Mononuclear cell (primary cell): ENCODE measurements at regions not wholly inside any gene's neighbourhood (a gene's known extent, or its start where the extent isn't known, plus 50 kb on each side); places are given as distances from the start of the nearest gene placed in this dataset.

Experiments used
- H3K27me3 ChIP-seq: 2 replicates; pipeline ENCODE4 v1.6.0; 2011; ENCODE audit warnings: low read length, control low read depth; ENCODE audit not compliant: insufficient read depth
- H3K4me1 ChIP-seq: 2 replicates; pipeline ENCODE4 v1.5.1; 2011; ENCODE audit warnings: mild to moderate bottlenecking, low read length, control low read depth; ENCODE audit not compliant: insufficient read depth
- H3K4me3 ChIP-seq: 2 replicates; pipeline ENCODE4 v1.5.1; 2011; ENCODE audit warnings: mild to moderate bottlenecking, low read length, moderate library complexity
- H3K9me3 ChIP-seq: 2 replicates; pipeline ENCODE4 v1.5.1; 2011; ENCODE audit warnings: low read depth, mild to moderate bottlenecking, control low read depth, low read length

DNA sequence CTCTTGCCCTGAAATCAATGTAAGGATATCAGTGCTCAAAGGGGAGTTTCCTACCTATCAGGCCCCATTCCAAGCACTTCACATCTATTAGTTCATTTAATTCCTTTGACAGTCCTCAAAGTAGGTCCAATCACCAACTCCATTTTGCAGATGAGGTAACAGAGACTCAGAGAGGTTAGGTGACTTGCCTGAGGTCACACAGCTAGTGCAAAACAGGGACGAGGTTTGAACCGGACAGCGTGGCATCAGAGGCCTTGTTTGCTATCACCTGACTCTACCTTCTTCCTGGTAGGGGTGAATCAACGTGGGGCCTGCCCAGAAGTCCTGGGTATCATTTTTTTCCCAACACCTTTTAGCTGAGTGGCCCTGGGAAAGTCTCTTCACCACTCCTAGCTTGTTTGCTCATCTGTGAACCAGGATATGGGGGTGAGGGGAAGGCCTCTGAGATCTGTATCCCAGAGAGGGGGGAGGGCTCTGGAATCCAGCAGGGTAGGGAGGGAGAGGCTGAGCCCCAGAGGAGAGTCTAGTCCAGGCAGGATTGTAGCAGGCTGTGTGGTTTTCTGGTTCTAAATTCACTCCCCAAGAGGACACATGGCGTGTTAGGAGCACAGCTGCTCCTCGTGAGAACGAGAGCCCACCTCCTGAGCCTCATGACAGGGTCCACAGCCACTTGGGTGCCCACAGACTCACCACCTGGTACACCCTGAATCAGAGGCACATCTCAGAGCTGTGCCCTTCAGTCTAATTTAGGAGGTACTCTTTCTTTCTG is 174.7 kb downstream of the MN1 start:
- H3K4me1 ChIP-seq, result no peaks in the 10 kb centered on the region
- no peaks in the 10 kb centered on the region for H3K9me3 ChIP-seq
- H3K27me3 ChIP-seq, result no peaks in the 10 kb centered on the region
- H3K4me3 ChIP-seq, result no peak overlapping the region

DNA sequence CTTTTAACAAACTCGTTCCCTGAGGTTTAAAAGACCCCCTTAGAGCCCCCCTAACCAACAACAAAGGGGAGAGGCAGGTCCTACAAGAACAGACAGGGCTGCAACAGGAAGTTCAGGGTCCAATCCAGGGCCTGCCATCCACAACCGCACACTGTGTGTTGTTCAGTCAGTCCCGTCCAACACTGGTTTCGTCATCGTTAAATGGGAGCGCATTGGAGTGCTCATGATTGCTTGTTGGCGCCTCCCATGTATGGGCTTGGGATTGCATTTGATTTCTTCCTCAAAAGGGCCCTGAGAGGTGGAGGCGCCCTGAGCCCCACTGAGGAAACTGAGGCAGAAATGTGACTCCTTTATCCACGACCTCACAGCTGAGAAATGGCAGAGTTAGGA is 174.1 kb downstream of the MN1 start:
- Histone ChIP-seq H3K4me1 (no peaks in the 10 kb centered on the region), H3K9me3 (no peaks in the 10 kb centered on the region), H3K27me3 (no peaks in the 10 kb centered on the region), H3K4me3 (no peak overlapping the region)

- H3K27me3 ChIP-seq, result no peaks in the 10 kb centered on the region
- H3K4me3 ChIP-seq, result no peak overlapping the region
Observed at GRCh38 chr22:27627901-27628300, 173.7 kb downstream of the MN1 start.

DNA sequence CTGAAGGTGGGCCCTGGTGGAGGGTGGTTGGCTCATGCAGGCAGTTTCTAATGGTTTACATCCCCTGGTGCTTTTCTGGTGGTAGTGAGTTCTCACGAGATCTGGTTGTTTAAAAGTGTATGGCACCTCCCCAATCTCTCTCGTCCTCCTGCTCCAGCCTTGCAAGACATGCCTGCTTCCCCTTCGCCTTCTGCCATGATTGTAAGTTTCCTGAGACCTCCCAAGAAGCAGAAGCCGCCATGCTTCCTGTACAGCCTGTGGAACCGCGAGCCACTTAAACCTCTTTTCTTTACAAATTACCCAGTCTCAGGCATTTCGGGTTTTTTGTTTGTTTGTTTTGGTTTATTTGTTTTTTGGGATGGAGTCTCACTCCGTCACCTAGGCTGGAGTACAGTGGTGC is 173.2 kb downstream of the MN1 start:
- H3K27me3 ChIP-seq, result no peaks in the 10 kb centered on the region
- no peaks in the 10 kb centered on the region for H3K4me1 ChIP-seq
- no peak overlapping the region for H3K4me3 ChIP-seq
- H3K9me3 ChIP-seq, result no peaks in the 10 kb centered on the region

More at GRCh38 chr22:27627901-27628300, 173.7 kb downstream of the MN1 start:
- Histone ChIP-seq H3K4me1 (no peaks in the 10 kb centered on the region), H3K9me3 (no peaks in the 10 kb centered on the region)

DNA sequence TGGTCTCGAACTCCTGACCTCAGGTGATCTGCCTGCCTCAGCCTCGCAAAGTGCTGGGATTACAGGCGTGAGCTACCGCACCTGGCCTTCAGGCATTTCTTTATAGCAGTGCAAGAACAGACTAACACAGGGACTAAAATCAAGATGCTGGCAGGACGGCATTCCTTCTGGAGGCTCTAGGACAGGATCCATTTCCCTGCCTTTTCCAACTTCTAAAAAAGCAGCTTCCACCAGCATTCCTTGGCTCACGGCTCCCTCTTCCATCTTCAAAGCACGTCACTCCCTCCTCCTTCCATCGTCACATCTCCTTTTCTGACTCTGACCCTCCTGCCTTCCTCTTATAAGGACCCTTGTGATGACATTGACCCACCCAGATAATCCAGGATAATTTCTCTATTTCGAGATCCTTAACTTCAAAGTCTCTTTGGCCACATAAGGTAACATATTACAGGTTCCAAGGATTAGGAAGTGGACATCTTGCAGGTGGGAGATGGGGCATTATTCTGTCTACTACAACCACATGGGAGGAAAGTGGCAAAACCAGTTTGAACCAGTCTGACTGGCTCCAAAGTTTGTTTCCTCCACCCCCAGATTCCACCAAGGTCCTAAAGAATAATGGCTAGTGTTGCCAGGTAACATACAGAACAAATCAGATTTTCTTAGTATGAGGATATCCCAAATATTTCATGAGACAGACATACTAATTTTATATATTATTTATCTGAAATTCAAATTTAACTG is 172.5 kb downstream of the MN1 start:
- Histone ChIP-seq H3K9me3 (no peaks in the 10 kb centered on the region), H3K27me3 (no peaks in the 10 kb centered on the region), H3K4me3 (no peak overlapping the region), H3K4me1 (no peaks in the 10 kb centered on the region)

GRCh38 chr22:27629908-27630673 is 171.5 kb downstream of the MN1 start:
- Histone ChIP-seq H3K4me3 (no peak overlapping the region), H3K9me3 (no peaks in the 10 kb centered on the region), H3K27me3 (no peaks in the 10 kb centered on the region), H3K4me1 (no peaks in the 10 kb centered on the region)

DNA sequence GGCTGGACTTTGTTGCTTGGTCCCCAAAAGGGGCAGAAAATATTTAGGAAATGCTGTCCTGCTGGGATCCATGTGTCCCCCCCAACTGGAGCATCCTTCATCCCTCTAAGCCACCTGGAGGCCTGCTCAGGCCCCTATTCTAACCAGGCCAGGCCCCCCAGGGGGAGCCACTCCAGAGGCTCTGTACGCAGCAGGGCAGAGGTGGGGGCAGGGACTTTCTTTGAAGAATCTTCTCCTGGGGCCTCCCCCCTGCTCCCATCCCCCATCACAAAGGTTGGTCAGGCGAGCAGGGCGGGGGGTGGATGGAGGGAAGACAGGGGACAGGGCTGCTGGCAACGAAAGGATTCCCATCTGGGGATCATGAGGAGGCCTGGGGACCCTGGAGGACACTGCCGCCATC is 170.8 kb downstream of the MN1 start:
- Histone ChIP-seq H3K27me3 (no peaks in the 10 kb centered on the region), H3K4me1 (no peaks in the 10 kb centered on the region), H3K9me3 (no peaks in the 10 kb centered on the region), H3K4me3 (no peak overlapping the region)

DNA sequence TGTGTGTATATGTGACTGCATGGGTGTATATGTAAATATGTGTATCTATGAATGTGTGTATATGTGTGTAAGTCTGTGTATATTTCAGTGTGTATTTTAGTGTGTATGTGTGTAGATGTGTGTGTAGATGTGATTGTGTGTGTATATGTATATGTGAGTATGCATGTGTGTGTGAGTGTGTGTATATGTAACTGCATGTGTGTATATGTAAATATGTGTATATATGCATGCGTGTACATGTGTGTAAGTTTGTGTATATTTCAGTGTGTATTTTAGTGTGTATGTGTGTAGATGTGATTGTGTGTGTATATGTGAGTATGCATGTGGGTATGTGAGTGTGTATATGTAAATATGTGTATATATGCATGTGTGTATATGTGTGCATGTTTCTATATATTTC is 169.9 kb downstream of the MN1 start:
- Histone ChIP-seq H3K27me3 (no peaks in the 10 kb centered on the region), H3K9me3 (no peaks in the 10 kb centered on the region), H3K4me3 (no peak overlapping the region), H3K4me1 (no peaks in the 10 kb centered on the region)

- no peaks in the 10 kb centered on the region for H3K27me3 ChIP-seq
- H3K4me1 ChIP-seq, result no peaks in the 10 kb centered on the region
- H3K4me3 ChIP-seq, result no peak overlapping the region
- no peaks in the 10 kb centered on the region for H3K9me3 ChIP-seq
Observed at GRCh38 chr22:27632451-27633295, 168.9 kb downstream of the MN1 start.

GRCh38 chr22:27633296-27633871 is 168.2 kb downstream of the MN1 start:
- H3K27me3 ChIP-seq, result no peaks in the 10 kb centered on the region
- no peak overlapping the region for H3K4me3 ChIP-seq
- H3K4me1 ChIP-seq, result no peaks in the 10 kb centered on the region

GRCh38 chr22:27634043-27634740 is 167.4 kb downstream of the MN1 start:
- Histone ChIP-seq H3K9me3 (no peaks in the 10 kb centered on the region), H3K4me3 (no peak overlapping the region), H3K27me3 (no peaks in the 10 kb centered on the region), H3K4me1 (no peaks in the 10 kb centered on the region)

More at GRCh38 chr22:27633296-27633871, 168.2 kb downstream of the MN1 start:
- no peaks in the 10 kb centered on the region for H3K9me3 ChIP-seq

DNA sequence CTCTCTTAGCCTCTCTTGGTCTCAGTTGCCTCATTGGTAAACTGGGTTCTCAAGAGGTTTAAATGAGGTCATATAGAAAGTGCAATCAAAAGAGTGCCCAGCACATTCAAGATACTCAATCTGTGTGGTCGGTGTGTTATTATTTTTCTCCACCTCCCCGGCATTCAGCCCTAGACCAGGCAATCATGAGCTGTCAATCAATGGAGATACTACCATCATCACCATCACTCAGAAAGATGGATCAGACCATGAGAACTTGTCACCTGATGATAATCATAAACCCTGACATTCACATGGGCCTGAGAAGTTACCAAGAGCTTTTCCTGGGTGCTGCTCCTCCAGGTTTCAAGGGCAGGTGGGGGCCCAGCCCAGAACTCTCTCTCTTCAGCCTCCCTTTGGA is 166.1 kb downstream of the MN1 start:
- Histone ChIP-seq H3K9me3 (no peaks in the 10 kb centered on the region), H3K4me3 (no peak overlapping the region), H3K4me1 (no peaks in the 10 kb centered on the region), H3K27me3 (no peaks in the 10 kb centered on the region)

DNA sequence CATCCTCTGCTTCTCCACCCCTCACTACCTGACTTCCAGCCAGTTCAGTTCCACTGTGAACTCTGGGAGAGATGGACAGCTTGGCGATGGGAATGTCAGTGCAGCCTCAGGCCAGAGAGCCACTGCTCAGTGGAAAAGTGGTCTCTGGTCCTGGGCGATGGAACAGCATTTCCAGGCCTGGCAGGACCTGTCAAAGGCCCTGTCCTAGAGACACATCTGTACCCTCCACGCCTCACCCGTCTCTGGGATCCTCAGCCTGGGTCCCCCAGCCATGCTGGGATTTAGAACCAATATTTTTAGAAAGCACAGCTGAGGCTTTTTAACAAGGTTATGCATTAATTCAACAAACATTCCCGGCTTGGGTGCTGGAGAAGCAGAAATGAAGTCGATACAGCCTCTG is 165.7 kb downstream of the MN1 start:
- Histone ChIP-seq H3K9me3 (no peaks in the 10 kb centered on the region), H3K27me3 (no peaks in the 10 kb centered on the region), H3K4me3 (no peak overlapping the region), H3K4me1 (no peaks in the 10 kb centered on the region)
